ENCODE measurements at regions not wholly inside any gene's neighbourhood (a gene's known extent, or its start where the extent isn't known, plus 50 kb on each side); places are given as distances from the start of the nearest gene placed in this dataset.

DNA sequence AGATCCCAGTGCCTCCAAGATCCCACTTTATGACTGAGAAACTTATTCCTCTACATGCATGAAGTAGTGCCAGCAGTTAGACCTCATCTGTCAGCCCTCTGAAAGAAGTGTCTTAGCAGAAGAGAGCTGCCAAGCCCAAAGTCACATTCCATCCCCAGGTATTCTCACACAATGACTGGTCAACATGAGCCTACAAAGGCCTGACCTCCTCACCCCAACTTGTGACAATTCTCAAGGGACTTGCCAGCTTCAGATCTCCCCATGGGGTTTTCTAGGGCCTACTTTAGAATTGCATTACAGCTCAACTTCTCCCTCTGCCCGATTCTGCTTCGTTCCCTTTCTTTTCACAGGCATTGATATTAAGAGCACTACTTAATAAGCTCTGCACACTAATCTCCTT lies 393.8 kb upstream of the SLC30A5 start:
- TF ChIP-seq TAF1 (IDR thresholded peaks at IDR 0.05; ENCODE audit: borderline replicate concordance, low read depth, low read length) (no peak), POLR2A (IDR thresholded peaks at IDR 0.05; ENCODE audit: low read depth, low read length) (no peak), POLR2AphosphoS5 (IDR thresholded peaks at IDR 0.05; ENCODE audit: low read depth, low read length) (no peak)

Measured in GM12892 (cell line).